NOMO-1 treated with DMSO at 0.1 percent for 48 hours (cell line): ENCODE measurements at regions not wholly inside any gene's neighbourhood (a gene's known extent, or its start where the extent isn't known, plus 50 kb on each side); places are given as distances from the start of the nearest gene placed in this dataset.
"Not testable (repeated sequence)": the region's sequence is repeated elsewhere in the genome, so short reads cannot be mapped to it uniquely, and the experiment has no call there.

Experiments
- DNase-seq: peaks from one replicate; lab custom pipeline; 2025; ENCODE audit not compliant: unreplicated experiment; lab: John Stamatoyannopoulos, UW

DNA sequence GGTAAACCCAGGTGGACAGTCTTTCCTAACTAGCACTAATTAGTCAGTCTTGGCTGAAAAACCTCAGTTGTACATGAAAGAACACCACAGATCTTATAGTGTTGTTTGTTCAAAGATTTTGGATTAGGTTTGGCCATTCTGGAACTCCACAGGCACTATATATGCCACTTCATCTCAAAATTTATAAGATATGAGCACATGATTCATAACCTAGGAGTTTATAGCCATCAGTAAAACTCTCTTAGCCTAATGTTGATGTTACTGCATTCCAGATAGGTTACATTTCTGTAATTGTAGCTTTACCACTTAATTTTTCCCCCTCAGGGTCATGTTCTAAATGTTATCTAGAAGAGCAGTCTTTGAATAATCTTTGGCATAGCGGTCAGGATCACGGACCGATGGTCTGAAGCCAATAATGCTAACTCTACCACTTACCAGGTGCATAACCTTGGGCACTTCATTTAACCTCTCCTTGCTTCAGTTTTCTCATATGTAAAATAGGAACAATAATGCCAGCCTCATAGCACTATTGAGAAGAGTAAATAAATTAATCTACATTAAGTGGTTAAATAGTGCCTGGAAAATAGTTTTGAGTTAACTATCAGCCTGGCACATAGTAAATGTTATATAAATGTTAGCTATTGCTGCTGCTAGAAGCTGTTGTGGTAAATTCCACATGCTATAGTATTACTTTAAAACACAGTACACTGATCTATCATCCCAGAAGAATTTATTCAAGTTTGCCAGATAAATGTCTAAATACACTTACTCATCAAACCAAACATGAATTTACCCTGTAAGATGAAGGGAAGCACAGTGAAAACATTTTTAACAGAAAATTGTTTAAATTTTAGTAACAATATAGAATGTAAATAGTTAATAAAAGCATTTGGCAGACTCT is 743.9 kb downstream of the NR2F1-AS1 start:
- no peak for DNase-seq

DNA sequence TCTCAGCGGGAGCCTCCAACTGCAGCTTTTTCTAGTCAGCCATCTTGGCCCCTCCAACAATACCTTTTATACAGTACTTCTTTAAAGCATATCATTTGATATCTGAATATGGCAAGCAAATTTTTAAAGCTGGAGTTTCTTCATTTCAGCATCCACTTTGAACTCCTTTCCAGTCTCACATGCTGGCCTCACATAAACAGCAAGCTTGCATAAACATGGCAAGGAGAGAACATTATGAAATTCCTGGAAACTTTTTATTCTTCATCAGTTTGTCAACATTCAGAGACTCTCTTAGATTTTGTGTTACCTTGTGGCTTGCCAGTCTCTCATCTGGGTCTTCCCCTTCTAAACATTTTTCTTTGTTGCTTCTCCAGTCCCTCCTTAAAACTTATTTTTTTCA is 745.3 kb downstream of the NR2F1-AS1 start:
- no peak for DNase-seq

DNA sequence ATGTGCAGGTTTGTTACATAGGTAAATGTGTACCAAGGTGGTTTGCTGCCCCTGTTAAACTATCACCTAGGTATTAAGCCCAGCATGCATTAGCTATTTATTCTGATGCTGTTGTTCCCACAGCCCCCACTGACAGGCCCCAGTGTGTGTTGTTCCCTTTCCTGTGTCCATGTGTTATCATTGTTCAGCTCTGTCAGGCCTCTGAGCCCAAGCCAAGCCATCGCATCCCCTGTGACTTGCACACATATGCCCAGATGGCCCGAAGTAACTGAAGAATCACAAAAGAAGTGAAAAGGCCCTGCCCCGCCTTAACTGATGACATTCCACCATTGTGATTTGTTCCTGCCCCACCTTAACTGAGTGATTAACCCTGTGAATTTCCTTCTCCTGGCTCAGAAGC is 757.5 kb downstream of the NR2F1-AS1 start:
- not testable (repeated sequence) for DNase-seq

DNA sequence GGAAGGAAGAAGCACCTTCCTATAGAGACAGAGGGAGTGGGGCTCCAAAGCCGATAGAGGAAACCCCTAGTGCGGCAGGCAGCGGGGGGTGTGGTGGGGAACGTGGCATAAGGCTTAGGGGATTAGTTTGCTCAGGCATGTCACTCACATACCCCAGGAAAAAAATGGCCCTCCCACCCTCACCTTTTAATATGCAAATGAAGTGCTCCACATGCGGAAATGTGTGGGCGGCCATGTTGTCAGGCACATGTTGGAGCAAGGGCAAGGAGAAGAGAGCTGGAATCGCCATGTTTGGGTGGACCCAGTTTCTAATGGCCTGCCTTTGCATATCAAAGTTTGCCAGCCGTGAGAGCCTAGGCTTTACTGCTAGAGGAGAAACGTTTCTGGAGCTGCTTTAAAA is 758.8 kb downstream of the NR2F1-AS1 start:
- DNase-seq, result no peak

DNA sequence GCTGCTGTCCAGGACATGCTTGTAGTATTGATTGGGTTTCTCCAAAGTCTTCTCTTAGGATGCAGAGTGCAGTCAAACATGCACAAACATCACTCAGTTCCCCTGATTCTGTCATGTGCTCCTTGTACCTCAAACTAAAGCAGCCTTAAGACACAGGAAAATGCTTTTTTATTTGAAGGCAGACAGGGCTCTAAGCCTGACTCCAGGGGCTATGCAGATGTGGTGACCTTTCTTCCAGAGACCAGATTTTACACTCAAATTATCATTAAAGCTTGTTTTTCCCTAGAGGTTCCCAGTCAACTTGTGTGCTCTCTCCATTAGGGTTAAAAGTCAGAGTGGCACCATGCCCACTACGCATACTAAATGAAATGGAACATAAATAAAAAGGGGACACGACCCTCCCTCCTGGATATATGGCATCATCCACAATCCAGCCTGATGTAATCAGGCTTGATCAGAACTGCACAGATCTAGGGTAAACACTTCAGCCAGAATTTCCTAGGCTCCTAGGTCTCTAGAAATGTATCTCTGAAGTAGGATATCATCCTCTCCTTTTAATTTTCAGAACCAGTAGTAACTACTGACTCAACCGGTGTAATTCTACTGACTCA is 771.1 kb downstream of the NR2F1-AS1 start:
- DNase-seq, result no peak

DNA sequence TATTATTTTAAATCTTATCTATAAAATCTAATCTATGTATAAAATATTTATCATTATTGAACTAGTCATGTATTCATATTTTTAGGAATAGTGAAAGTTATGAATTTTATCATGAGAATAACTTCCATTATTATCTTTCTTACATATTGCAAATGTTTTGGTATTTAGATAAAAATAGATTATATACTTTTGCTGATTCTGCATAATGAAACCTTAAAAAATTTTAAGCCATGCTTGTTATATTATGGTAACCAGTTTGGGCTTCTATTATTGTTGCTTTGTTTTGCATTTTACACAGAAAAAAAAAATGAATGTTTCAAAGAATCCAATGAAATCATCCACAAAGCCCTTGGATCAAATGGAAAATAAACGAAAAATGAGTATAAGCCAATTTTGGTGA is 772.5 kb downstream of the NR2F1-AS1 start:
- no peak for DNase-seq

DNA sequence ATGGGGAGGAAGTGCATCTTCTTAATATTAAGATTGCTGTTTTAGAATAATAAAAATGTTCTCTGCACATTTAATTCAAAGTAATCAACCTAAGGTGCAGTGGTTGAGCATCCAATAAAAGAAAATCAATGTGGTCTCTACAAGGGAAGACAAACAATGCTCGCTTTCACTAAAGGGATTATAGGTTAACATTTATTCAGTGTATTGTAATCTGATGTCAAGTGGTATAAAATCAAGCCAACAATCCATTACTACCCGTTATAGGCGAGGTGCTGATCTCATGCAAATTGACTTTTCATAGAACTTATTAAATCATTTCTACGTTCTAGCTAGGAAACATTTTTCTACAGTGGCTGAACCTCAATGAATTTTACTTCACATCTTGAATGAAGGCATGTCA is 773.9 kb downstream of the NR2F1-AS1 start:
- DNase-seq, result no peak

DNA sequence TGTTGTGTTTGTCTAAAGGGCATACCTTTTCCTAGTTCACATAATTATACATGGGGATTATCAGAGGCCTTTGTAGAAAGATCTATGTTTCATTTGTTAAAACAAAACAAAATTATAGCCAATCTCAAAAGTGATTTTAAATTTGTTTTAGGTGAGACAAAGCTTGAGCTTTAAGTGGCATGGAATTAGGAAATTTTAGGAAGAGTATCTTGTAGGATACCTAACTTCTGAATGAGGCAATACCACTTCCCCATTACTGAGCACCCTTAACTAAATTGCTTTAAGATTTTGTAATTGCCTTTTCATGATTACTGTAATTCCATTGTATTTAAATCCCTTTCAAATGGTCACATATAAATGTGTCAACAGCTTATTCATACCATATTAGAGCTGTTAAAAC is 775.6 kb downstream of the NR2F1-AS1 start:
- no peak for DNase-seq

DNA sequence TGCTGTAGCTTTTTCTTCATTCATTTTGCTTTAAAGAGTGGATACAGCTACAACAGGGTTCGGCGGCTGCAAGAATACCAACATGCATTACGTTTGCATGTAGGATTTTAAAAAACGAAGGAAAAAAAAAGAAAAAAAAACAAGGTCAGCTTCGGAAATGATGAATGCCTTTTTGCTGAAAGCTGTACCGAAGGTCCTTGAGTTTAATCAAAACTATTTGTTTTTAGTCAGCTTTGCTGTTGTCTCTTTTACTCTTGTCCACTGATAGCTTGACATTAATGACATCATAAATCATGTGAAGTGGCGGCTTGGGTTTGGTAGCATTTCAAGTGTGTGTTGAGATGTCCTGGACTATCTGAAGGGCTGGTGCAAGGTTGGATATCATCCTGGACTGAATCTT is 779.1 kb downstream of the NR2F1-AS1 start:
- DNase-seq, result no peak

DNA sequence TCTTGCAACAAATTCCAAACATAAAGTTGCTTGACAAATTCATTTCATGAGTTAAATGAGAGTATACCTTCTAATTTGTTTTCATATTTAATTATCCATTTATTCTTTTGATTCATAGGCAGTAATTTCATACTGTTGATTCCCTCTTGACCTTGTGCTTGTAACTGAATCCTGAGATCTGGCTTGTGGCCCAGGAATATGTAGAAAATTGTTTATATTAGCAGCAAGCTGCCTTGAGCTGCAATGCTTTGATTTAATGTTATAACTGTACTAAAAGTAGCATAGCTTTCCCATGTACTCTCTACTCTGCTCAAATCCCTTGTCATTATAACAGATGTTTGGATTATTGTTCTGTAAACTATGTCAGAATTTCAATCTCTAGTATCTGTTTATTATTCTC is 780.7 kb downstream of the NR2F1-AS1 start:
- DNase-seq, result no peak

DNA sequence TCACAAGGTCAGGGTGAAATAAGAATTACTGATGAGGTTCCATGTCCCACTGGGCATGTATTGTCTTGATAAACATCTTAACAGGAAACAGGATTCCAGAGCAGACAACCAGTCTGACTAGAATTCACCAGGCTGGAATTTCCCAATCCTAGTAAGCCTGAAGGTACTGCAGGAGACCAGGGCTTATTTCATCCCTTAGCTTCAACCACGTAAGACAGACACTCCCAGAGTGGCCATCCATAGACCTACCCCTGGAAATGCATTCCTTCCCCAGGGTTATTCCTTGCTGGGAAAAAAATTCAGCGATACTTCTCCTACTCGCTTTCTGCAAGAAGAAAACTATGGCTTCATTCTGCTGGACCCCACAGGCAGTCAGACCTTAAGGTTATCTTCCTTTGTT is 785.4 kb downstream of the NR2F1-AS1 start:
- DNase-seq, result no peak

DNA sequence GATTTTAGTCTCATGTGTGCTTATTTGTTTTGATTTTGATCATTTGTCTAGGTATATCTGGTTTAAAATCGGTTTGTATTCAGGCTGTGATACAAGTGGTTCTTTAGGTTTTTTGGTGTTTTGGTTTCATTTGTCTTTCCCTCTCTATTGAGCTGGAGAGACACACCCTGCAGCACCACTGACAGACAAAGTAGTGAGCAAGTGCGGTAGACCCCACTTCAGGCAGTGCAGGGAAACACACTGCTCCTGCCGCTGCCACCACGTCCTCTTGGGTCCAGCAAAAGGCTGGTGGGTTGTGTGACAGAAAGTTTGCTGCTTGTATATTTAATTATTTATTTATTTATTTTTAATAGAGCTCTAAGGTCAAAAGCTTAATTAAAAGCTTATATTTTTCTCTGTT is 801.0 kb downstream of the NR2F1-AS1 start:
- DNase-seq, result no peak

DNA sequence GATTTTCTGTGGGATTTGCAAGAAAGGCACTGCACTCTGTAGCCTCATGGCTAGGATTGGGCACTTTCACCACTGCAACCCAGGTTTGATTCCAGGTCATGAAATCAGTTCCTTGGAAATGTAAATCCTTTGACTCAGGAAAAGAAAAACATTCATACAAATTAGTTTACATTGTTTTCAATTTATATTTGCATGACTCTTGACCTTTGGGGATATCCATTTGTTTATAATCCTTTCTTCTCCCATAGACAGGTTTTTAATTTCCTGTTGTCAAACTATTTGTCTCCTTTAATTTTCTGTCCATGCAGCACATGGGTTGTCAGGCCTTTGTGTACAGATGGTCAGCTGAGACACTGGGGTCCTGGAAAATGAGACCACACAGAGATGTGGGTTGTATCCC is 801.5 kb downstream of the NR2F1-AS1 start:
- no peak for DNase-seq

DNA sequence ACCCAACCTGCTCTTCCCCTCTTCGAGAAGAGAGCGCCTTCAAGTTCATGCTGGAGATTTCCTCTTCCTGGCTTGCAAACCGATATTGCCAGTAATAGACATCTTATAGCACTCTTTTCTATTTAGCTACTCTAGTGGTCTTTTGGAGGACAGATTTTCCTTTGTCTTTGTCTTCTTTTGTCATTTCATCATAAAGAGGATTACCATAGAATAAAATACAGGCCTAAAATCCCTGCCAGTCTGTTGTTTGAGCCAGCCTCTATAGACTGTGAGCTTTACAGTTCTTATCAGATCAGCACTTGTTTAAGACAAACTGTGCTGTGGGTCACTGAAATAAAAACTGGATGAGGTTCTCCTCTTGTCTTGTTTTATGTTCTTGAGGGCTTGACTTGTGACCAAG is 802.8 kb downstream of the NR2F1-AS1 start:
- DNase-seq, result no peak

DNA sequence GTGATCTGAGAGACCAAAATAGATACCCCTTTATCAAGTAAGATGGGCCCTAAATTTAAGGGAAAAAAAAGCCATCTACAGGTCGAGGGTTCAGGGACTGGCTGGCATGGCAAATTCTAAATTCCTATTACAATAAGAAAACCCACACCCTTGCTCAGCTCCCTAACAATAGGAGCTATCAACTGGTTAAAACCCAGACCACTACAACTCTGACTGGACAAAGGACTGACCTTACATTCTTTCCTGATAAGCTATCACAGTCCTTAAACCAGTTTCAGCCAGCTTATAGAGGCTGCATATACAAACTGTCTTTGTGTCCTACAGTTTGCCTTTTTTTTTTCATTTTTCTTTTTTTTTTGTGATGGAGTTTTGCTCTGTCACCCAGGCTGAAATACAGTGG is 803.6 kb downstream of the NR2F1-AS1 start:
- DNase-seq, result no peak

DNA sequence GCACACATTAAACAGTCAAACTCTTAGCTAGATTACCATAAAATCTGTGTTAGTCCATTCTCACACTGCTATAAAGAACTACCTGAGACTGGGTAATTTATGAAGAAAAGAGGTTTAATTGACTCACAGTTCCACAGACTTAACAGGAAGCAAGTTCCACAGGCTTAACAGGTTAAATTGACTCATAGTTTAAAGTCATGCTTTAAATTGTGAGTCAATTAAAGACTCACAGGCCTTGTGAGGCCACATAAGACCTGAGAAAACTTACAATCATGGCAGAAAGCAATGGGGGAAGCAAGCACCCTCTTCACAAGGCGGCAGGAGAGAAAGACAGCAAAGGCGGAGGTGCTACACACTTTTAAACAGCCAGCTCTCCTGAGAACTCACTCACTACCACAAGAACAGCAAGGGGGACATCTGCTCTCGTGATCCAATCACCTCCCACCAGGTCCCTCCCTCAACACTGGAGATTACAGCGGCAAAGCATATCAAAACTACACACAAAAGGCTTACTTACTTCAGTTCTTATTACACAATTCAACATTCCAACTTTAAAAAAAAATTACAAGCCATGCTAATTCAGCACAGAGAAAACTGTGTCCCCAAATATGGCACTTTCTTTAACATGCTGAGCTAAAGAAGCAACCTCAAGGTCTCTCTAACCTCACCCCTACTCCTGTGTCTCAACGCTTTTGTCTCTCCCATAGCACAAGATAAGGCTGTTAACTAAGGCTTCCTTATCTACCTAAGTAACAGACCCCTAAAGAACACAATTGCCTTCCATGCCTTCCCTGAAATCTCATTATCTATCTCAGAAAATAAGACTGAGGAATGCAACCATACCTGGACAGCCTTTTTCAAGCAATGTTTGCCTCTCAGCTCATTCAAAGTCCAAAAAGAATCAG is 805.1 kb downstream of the NR2F1-AS1 start:
- DNase-seq, result no peak

DNA sequence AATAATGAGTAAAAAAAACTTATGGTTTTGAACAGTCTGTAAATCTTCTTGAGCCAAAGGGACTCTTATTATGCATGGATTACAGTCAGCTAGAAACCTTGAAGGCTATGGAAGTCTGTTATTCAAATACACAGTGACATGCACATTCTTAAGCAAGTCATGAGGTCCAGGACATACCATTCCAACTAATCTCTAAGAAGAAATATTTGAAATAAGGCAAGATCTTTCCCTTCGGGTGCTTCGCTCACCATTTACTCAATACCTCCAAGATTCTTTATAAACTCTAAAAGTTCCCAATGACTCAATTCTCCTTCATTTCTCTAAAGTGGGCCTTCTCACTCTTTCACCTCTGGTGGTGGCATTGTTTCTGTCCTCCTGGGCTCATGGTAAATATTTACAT is 811.0 kb downstream of the NR2F1-AS1 start:
- DNase-seq, result no peak

DNA sequence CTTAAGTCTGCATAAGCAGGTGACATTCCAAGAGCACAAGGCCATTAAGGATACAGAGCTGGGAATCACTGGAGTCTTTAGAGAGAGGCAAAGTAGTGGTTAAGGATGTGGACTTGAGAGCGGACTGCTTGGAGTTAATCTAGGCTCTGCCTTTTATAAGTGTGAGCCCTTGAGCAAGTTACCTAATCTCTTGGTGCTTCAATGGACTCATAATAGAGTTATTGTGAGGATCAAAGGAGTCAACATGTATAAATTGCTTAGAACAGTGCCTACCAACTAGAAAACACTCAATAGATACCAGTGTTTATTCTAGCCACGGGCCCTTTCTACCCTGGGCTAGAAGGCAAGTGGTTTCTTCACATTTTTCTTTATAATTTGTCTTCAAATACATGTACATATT is 819.4 kb downstream of the NR2F1-AS1 start:
- no peak for DNase-seq

DNA sequence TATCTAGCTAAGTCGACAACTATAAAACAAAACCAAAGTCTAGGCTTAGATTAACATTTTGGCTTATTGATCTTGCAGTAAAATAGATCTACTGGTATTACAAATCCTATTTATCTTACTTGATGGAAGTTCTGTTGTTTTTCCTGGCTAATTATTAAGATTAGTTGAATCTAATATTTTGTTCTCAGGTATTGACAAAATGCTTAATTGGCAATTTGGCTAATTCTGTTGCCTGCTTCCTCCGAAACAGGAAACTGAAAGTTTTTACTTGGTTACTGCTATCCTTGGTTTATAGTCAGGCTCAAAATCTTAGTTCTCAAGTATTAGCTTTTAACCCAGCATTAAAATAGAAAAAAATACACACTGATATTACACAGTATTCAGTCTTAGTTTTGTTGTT is 820.5 kb downstream of the NR2F1-AS1 start:
- DNase-seq, result no peak

DNA sequence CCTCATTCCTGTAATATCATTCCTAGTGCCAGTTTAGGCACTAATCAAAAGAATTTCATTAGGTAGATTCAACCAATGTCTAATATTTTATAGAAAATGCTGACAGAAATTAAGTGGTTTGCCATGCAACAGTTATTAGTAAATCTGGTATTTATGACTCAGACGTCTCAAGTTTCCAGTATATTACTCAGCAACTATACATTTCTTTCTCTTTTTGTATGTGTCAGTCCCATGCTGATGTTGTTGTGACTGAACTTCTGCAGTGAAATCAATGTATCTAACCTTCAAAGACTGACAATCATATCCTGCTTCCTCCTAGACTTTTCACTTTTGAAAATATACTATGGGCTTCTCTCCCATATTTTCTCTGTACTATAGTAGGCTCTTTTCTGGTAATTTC is 822.5 kb downstream of the NR2F1-AS1 start:
- DNase-seq, result no peak

DNA sequence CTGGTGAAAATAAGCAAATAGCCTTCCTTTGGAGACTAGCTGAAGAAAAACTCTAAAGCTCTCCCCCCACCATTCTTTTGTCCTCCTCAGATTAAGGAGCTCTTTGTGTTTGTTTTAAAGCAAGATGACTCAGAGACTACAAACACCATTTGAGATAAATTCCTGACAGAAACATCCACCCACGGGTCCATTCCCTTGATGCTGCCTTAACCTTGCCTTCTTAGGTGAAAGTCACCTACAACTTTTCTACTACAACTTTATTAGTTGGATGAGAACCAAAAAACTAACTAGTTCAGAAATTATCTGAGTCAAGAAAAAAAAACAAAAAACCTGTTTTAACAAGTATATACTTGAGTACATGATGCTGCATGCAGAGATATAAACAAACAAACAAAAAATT is 831.1 kb downstream of the NR2F1-AS1 start:
- no peak for DNase-seq
